Pancreas (tissue), 10 donors: ENCODE measurements at regions not wholly inside any gene's neighbourhood (a gene's known extent, or its start where the extent isn't known, plus 50 kb on each side); places are given as distances from the start of the nearest gene placed in this dataset.

Source experiments
- ATAC-seq, 4 donors: fragments of 200-7000 bp; cut with Tn5 transposase; one replicate each; pipeline versions ENCODE4 v1.8.0 to v1.9.1; 2020; ENCODE audit warnings: mild to moderate bottlenecking in 4 of 4, moderate library complexity in 4 of 4
- DNase-seq, 6 donors: peaks; one replicate each; pipeline ENCODE4 v3.0.0-alpha.2; 2020
- FAIRE-seq: peaks from 2 replicates; lab custom pipeline; 2012; peaks lifted over from hg19 to GRCh38; lab: Jason Lieb, UNC
- H3K27ac ChIP-seq, 4 donors: fragments of 200-600 bp; sonication (generic); 1 replicate in 3 of 4; 2 replicates in 1 of 4; pipeline versions ENCODE4 v1.5.0 to v1.8.0; 2020
- H3K27me3 ChIP-seq, 4 donors: fragments of 200-600 bp; one replicate each; pipeline ENCODE4 v1.8.0; 2021
- H3K36me3 ChIP-seq, 3 donors: fragments of 200-600 bp; sonication (generic) in 1 of 3; one replicate each; pipeline versions ENCODE4 v1.5.0 to v1.8.0; 2020 to 2021
- H3K4me1 ChIP-seq, 3 donors: fragments of 200-600 bp; one replicate each; pipeline ENCODE4 v1.8.0; 2021
- H3K4me3 ChIP-seq, 4 donors: fragments of 200-600 bp; sonication (generic) in 2 of 4; one replicate each; pipeline versions ENCODE4 v1.5.0 to v1.8.0; 2020 to 2021
- H3K9me3 ChIP-seq, 4 donors: fragments of 200-600 bp; one replicate each; pipeline ENCODE4 v1.8.0; 2021
- WGBS, 2 donors: extraction: QIAGEN DNeasy Blood & Tissue Kit; methylation state at CpG; one replicate each; pipeline ENCODE4 v1.1.7; 2013; 5-methylcytosine and 5-hydroxymethylcytosine counted together
- intact Hi-C, 3 donors: fragments of 100-400 bp; cut with DNase I; formaldehyde crosslinking; loops; one replicate each; pipeline versions ENCODE4 v1.11.1 to v1.14.2; 2022
- TF ChIP-seq, protein P1 (sequence below), 4 donors: fragments of 200-600 bp; sonication (generic) in 3 of 4; IDR thresholded peaks; one replicate each; pipeline versions ENCODE4 v1.5.0 to v1.8.0; 2021; ENCODE audit warnings: antibody characterized with exemption in 4 of 4
- donor health status: healthy with polysubstance abuse.
- donor health status: DM: no; HTN: no; CAD: no; lungs with moderate emphysema.
- donor health status: DM: no; HTN: no; CAD: no.
- donor health status: control.
- donor health status: control.
- donor health status: Bipolar disorder and iron deficiency.
- donor health status: DM: yes; HTN: yes; CAD: no.
- donor health status: DM: no; HTN: no; CAD: no.
- donor health status: DM: no; HTN: no; CAD: no.
- donor health status: DM: yes; HTN: yes; CAD: no.

DNA sequence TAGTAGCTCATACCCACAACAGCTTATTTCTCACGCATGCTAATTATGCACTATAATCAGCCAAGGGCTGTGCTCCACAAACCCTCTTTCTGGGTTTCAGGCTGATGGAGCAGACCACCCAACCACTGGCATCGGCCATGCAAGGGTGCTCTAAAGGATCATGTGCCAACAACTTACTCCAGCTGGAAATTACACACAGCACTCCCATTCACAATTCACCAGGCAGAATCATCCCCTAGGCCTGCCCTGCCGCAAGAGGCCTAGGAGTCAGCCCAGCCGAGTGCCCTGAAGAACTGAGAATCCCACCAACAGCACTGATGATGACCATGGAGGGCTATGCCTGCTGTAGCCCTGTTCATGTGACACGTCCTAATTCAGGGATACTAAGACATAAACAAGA lies 216.2 kb upstream of the CHRNA7 start:
- Histone ChIP-seq H3K27ac (no peak overlapping the region), H3K9me3 (no peaks in the 10 kb centered on the region), H3K4me1 (no peaks in the 10 kb centered on the region), H3K36me3 (no peaks in the 10 kb centered on the region), H3K4me3 (no peak overlapping the region), H3K27me3 (no peaks in the 10 kb centered on the region)
- 76 to 94% methylated on average over 5 of the region's 5 CpGs for WGBS, 2 donors
- no peak for ATAC-seq
- DNase-seq = no peak
- intact Hi-C loops = no loop called here
- FAIRE-seq = no peak
- TF ChIP-seq, protein P1, sequence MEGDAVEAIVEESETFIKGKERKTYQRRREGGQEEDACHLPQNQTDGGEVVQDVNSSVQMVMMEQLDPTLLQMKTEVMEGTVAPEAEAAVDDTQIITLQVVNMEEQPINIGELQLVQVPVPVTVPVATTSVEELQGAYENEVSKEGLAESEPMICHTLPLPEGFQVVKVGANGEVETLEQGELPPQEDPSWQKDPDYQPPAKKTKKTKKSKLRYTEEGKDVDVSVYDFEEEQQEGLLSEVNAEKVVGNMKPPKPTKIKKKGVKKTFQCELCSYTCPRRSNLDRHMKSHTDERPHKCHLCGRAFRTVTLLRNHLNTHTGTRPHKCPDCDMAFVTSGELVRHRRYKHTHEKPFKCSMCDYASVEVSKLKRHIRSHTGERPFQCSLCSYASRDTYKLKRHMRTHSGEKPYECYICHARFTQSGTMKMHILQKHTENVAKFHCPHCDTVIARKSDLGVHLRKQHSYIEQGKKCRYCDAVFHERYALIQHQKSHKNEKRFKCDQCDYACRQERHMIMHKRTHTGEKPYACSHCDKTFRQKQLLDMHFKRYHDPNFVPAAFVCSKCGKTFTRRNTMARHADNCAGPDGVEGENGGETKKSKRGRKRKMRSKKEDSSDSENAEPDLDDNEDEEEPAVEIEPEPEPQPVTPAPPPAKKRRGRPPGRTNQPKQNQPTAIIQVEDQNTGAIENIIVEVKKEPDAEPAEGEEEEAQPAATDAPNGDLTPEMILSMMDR (IDR thresholded peaks at IDR 0.05) = no peak

DNA sequence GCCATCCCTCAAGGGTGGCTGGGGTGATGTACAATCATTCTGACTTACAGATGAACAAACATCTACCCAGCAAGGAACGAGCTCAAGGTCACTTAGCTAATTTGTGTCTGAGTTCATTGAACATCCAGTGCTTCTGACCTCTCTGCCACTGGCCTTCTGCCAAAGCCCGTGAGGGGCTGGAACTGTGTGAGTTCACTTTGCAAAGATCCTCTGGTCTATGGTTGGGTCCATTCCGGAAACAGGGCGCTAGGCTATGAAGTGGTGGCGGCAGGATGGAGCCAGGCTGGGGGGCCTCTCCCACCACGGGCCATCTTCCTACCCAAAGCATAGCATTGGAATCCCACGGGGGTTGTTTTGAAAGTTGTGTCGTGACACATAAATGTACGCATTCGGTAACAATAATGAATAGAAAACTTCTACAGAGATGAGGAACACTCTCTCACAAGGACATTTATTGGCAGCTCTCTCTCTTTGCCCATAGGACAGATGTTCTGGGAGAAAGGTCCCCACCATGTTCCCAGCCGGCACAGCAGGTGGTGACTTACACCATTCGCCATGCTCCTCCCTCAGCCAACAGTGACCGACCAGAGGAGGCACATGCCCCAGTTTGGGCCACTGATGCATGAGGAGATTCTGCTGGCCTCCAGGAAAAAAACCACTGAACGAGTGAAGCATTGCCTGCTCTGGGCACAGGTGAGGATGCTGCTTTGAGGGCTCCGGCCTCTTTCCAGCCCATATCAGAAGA lies 214.7 kb upstream of the CHRNA7 start:
- TF ChIP-seq, protein P1 (IDR thresholded peaks at IDR 0.05) = no peak
- FAIRE-seq = no peak
- H3K4me1 ChIP-seq = no peaks in the 10 kb centered on the region
- DNase-seq = no peak
- intact Hi-C loops = no loop called here
- H3K4me3 ChIP-seq = no peak overlapping the region
- no peak for ATAC-seq
- WGBS, 2 donors = 76 to 82% methylated on average over 15 of the region's 15 CpGs
- no peaks in the 10 kb centered on the region for H3K9me3 ChIP-seq
- H3K36me3 ChIP-seq = no peaks in the 10 kb centered on the region
- no peak overlapping the region for H3K27ac ChIP-seq
- H3K27me3 ChIP-seq = no peaks in the 10 kb centered on the region

DNA sequence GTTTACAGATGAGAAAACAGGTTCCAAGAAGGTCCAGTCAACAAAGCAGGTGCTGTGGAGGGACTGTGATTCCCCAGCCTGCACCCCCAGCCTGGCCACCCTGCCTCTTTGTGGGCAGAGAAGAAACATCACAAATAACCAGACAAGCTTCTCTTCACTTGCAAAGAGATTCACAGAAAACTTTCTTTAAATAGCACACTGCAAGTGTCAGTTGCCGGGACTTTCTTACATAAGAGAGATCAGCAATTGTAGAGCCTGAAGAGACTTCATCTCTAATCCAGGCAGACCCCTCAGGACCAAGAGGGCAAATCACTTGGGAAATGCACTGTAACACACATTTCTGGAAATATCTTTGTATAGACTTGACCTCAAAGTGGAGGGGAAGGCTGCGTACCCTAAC lies 207.9 kb upstream of the CHRNA7 start:
- no peak overlapping the region for H3K27ac ChIP-seq
- WGBS, 2 donors = 96 to 98% methylated on average over 2 of the region's 2 CpGs
- no peak for FAIRE-seq
- TF ChIP-seq, protein P1 (IDR thresholded peaks at IDR 0.05) = no peak
- H3K36me3 ChIP-seq = no peaks in the 10 kb centered on the region
- no peaks in the 10 kb centered on the region for H3K9me3 ChIP-seq
- no peaks in the 10 kb centered on the region for H3K4me1 ChIP-seq
- no peak for ATAC-seq
- no peak overlapping the region for H3K4me3 ChIP-seq
- no peaks in the 10 kb centered on the region for H3K27me3 ChIP-seq
- intact Hi-C loops = no loop called here
- DNase-seq = no peak

DNA sequence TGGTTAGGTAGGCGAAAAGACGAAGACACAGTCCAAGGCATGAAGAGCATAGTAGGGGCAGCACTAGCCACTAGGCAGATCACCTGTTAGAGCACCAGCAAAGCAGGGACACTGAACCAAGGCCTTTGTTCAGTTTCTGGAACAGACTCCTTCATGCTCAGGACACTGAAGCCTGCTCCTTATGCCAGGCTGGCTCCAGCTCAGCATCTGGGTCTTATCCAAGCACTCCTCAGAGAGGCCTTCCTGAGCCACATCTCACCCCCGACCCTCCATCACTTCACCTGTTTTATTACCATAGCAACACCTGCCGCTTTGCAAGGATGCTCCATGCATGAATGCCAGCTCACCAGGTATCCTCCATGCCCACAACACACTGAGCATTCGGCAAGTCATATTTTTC lies 206.3 kb upstream of the CHRNA7 start:
- ATAC-seq (no peak), FAIRE-seq (no peak), DNase-seq (no peak)
- intact Hi-C loops = no loop called here
- WGBS, 2 donors = 61 to 90% methylated on average over 5 of the region's 5 CpGs
- Histone ChIP-seq H3K27me3 (no peaks in the 10 kb centered on the region), H3K4me3 (no peak overlapping the region), H3K36me3 (no peaks in the 10 kb centered on the region), H3K27ac (no peak overlapping the region), H3K9me3 (no peaks in the 10 kb centered on the region), H3K4me1 (no peaks in the 10 kb centered on the region)
- TF ChIP-seq, protein P1 (IDR thresholded peaks at IDR 0.05) = no peak

DNA sequence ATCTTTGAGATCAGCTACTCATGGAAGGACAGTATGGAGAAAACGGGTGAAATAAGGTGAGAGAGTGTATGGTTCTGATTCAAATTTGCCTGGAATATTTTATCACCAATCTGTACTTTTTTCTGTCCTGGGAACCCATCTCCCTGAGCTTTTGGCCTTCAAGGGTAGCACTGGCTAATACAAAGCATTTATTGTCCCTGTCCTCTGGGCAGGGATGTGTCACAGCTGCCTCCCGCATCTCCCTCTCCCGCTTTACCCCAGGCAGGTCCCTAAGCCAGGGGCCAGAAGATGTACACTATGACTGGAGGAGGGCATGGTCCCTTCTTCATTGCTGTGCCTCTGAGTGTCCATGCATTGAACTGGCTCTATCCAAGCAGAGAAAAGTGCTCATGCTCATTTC lies 201.7 kb upstream of the CHRNA7 start:
- H3K27ac ChIP-seq = no peak overlapping the region
- WGBS, 2 donors = 94 to 96% methylated on average over 3 of the region's 3 CpGs
- DNase-seq (no peak), FAIRE-seq (no peak), ATAC-seq (no peak)
- no peaks in the 10 kb centered on the region for H3K9me3 ChIP-seq
- no peaks in the 10 kb centered on the region for H3K27me3 ChIP-seq
- intact Hi-C loops = no loop called here
- H3K36me3 ChIP-seq = no peaks in the 10 kb centered on the region
- no peaks in the 10 kb centered on the region for H3K4me1 ChIP-seq
- H3K4me3 ChIP-seq = no peak overlapping the region
- TF ChIP-seq, protein P1 (IDR thresholded peaks at IDR 0.05) = no peak
